Activated naive CD8-positive, alpha-beta T cell (primary cell): ENCODE measurements at regions not wholly inside any gene's neighbourhood (a gene's known extent, or its start where the extent isn't known, plus 50 kb on each side); places are given as distances from the start of the nearest gene placed in this dataset.

Source experiments
- H3K27ac Mint-ChIP-seq: one replicate; pipeline ENCODE4 v1.8.0; 2021; ENCODE audit warnings: mixed read lengths
- H3K27me3 Mint-ChIP-seq: one replicate; pipeline ENCODE4 v1.8.0; 2021; ENCODE audit warnings: mixed read lengths
- H3K36me3 Mint-ChIP-seq: one replicate; pipeline ENCODE4 v1.8.0; 2021; ENCODE audit warnings: mixed read lengths
- H3K4me1 Mint-ChIP-seq: one replicate; pipeline ENCODE4 v1.8.0; 2021; ENCODE audit warnings: low read depth, mixed read lengths
- H3K4me3 Mint-ChIP-seq: one replicate; pipeline ENCODE4 v1.8.0; 2021; ENCODE audit warnings: mild to moderate bottlenecking, mixed read lengths
- H3K9me3 Mint-ChIP-seq: one replicate; pipeline ENCODE4 v1.8.0; 2021; ENCODE audit warnings: low read depth, mixed read lengths

DNA sequence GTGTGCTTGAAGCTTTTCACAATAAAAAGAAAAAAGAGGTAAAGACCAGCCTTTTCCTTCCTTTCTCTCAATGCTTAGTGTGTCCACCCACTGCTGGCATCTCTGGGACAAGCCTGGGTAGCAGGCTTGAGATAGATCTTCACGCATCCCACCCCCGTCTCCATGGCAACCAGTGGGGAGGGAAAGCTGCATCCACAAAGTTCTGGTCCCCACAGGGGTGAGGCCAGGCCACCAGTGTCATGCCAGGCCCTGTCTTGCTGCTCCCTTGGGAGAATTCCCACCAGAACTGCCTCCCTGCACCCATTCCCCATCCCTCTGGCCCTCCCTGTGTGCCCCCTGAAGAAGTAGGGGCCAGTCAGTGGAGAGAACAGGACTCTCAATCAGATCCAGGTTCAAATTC is 259.9 kb downstream of the MRTFB start:
- Mint-ChIP-seq H3K36me3 (no peaks in the 10 kb centered on the region), H3K4me1 (peaks cover 6% of the 10 kb centered on the region), H3K4me3 (no peak overlapping the region), H3K27me3 (no peaks in the 10 kb centered on the region), H3K9me3 (no peaks in the 10 kb centered on the region), H3K27ac (no peak overlapping the region)

DNA sequence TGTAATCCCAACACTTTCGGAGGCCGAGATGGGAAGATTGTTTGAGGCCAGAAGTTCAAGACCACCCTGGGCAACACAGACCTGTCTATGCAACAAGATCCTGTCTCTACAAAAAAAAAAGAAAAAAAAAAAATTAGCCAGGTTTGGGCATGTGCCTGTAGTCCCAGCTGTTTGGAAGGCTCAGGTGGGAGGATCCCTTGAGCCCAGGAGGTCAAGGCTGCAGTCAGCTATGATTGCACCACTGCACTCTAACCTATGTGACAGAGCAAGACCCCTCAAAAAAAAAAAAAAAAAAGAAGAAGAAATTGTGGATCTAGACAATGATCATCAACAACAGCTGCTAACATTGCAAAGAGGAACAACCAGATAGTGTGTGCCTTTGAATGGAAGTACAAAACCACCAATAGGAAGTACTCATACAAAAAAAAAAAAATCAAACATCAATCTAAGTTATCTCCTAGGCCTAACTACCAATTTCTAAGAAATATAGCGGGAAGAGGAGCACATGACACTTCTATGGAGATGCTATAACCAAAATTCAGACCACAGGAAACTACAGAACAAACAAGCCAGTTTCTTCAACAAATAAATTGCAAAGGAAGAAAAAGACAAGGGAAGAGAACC is 258.7 kb downstream of the MRTFB start:
- no peaks in the 10 kb centered on the region for H3K27me3 Mint-ChIP-seq
- no peak overlapping the region for H3K27ac Mint-ChIP-seq
- no peaks in the 10 kb centered on the region for H3K36me3 Mint-ChIP-seq
- H3K4me1 Mint-ChIP-seq = peaks cover 6% of the 10 kb centered on the region
- no peaks in the 10 kb centered on the region for H3K9me3 Mint-ChIP-seq
- no peak overlapping the region for H3K4me3 Mint-ChIP-seq

DNA sequence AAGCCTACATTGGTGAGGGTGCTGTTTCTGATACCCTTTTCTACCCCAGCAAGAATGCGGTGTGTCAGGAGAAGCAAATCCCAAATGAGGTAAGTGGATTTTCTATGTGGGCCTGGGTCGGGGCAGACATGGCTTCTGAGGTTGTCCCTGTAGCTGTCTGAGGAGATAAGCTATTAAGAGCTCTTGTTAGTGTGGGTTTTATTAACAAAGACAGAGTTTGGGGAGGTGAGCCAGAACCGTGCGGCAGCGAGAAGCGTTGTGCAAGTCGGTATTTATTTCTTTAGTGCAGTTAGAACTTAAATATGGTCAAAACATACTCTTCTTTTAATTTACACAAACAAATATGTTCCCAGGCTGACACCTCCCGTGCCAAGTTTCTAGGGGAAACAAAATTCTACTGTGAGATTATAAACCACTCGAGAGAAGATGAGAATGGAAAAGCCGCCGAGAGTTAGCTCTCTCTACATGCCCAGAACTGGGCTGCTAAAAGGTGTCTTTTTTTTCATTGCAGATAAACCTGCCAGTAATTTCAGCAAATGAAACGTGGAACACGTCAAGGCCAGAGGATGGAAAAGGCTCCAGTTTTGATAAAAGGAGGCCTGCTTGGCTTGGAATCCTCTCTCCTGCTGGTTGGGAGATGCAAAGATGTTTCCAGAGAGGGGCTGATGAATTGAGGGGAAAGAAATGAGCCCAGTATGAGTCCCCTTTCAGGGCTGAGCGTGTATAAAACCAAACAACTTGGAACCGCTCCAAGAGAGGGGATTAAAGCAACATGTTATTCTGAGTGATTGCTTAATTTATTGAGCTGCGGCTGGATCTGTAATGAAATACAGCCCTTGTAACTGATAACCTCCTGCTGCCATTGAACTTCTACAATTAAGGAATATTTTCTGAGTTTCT is 254.6 kb downstream of the MRTFB start:
- H3K4me1 Mint-ChIP-seq = peaks cover 6% of the 10 kb centered on the region
- H3K27me3 Mint-ChIP-seq = no peaks in the 10 kb centered on the region
- H3K36me3 Mint-ChIP-seq = no peaks in the 10 kb centered on the region
- H3K27ac Mint-ChIP-seq = no peak overlapping the region
- H3K4me3 Mint-ChIP-seq = no peak overlapping the region
- no peaks in the 10 kb centered on the region for H3K9me3 Mint-ChIP-seq

DNA sequence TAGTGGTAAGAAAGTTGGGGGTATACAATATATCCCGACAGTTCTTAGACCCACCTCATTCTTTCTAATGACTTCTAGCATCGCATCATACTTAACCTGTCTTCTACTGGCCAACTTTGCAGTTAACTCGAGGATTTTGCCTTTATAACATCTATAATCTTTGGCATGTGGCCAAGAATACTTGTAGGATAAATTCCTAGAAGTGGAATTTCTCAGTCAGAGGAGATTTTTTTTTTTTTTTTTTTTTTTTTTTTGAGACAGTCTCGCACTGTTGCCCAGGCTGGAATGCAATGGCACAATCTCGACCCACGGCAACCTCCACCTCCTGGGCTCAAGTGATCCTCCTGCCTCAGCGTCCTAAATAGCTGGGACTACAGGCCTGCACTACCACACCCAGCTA is 253.5 kb downstream of the MRTFB start:
- no peak overlapping the region for H3K27ac Mint-ChIP-seq
- H3K4me1 Mint-ChIP-seq = peaks cover 2% of the 10 kb centered on the region
- no peaks in the 10 kb centered on the region for H3K27me3 Mint-ChIP-seq
- no peaks in the 10 kb centered on the region for H3K9me3 Mint-ChIP-seq
- H3K36me3 Mint-ChIP-seq = no peaks in the 10 kb centered on the region
- H3K4me3 Mint-ChIP-seq = no peak overlapping the region

DNA sequence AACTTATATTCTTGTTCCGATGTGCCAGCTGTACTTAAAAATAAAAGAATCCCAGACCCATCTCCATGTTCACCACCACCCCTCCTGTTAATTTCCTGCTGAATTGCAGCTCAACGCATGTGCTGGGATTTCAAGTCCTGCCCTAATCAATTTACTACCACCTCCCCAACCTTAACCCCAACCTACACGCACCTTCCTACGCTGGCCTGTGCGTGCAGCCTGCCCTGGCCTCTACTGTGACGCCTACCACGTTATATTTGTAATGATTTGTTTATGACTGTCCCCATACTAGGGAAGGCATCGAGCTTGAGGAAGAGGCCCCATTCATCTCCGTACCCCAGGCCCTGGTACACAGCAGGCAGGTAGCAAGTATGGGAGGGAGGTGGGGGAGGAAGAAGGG is 251.1 kb downstream of the MRTFB start:
- Mint-ChIP-seq H3K27me3 (no peaks in the 10 kb centered on the region), H3K4me1 (no peaks in the 10 kb centered on the region), H3K36me3 (peaks cover 2% of the 10 kb centered on the region), H3K4me3 (no peak overlapping the region), H3K27ac (no peak overlapping the region), H3K9me3 (no peaks in the 10 kb centered on the region)

DNA sequence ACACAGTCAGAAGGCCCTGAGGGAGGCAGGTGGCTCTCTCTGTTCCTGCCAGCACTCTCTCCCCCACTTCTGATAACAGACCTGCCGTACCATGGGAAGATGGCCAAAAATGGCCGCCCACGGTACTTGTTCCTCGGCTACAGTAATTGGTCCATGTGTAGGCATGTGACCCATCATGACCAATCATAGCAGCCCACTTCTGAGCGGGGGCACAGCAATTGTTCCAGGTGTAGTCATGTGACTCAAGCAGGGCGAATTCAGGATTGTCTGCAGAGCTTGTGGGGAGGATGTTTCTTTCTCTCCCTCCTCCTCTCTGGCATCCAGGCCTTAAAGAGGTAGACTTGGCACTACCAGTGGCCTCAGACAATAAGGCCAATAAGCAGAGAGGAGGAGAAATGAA is 250.4 kb downstream of the MRTFB start:
- Mint-ChIP-seq H3K27ac (no peak overlapping the region), H3K9me3 (no peaks in the 10 kb centered on the region), H3K36me3 (peaks cover 2% of the 10 kb centered on the region), H3K27me3 (no peaks in the 10 kb centered on the region), H3K4me1 (no peaks in the 10 kb centered on the region), H3K4me3 (no peak overlapping the region)

DNA sequence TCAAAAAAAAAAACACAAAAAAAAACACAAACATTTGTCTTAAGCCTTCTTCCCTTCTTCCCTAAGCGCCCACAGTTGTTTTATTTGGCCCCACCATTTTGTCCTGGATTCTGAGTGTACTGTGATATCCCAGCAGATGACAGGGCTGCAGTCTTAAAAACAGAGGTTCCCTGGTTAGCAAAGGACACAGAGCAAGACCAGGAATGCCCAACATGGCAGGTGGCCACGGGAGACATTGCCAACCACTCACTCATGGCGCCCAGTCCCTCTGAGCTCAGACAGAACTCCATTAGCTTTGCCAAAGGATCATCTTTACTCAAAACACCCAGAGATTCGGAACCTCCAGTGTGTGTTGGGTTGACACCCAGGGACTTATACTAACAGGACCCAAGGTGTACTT is 249.3 kb downstream of the MRTFB start:
- H3K27ac Mint-ChIP-seq = no peak overlapping the region
- no peaks in the 10 kb centered on the region for H3K9me3 Mint-ChIP-seq
- H3K27me3 Mint-ChIP-seq = no peaks in the 10 kb centered on the region
- H3K4me1 Mint-ChIP-seq = no peaks in the 10 kb centered on the region
- peaks cover 2% of the 10 kb centered on the region for H3K36me3 Mint-ChIP-seq
- no peak overlapping the region for H3K4me3 Mint-ChIP-seq
